GM12801 (cell line): ENCODE measurements at regions not wholly inside any gene's neighbourhood (a gene's known extent, or its start where the extent isn't known, plus 50 kb on each side); places are given as distances from the start of the nearest gene placed in this dataset.

Experiments used
- TF ChIP-seq, protein P1 (sequence below): IDR thresholded peaks from one replicate; pipeline ENCODE4 v1.5.1; 2011; ENCODE audit warnings: control low read depth; ENCODE audit not compliant: insufficient read length; ENCODE audit errors: extremely low read depth

- TF ChIP-seq, protein P1, sequence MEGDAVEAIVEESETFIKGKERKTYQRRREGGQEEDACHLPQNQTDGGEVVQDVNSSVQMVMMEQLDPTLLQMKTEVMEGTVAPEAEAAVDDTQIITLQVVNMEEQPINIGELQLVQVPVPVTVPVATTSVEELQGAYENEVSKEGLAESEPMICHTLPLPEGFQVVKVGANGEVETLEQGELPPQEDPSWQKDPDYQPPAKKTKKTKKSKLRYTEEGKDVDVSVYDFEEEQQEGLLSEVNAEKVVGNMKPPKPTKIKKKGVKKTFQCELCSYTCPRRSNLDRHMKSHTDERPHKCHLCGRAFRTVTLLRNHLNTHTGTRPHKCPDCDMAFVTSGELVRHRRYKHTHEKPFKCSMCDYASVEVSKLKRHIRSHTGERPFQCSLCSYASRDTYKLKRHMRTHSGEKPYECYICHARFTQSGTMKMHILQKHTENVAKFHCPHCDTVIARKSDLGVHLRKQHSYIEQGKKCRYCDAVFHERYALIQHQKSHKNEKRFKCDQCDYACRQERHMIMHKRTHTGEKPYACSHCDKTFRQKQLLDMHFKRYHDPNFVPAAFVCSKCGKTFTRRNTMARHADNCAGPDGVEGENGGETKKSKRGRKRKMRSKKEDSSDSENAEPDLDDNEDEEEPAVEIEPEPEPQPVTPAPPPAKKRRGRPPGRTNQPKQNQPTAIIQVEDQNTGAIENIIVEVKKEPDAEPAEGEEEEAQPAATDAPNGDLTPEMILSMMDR = no peak
Measured at GRCh38 chr11:45541693-45542434, 123.6 kb downstream of the CHST1 start.

- TF ChIP-seq, protein P1 = no peak
Measured at GRCh38 chr11:45538939-45539338, 126.5 kb downstream of the CHST1 start.

- TF ChIP-seq, protein P1 = no peak
Measured at GRCh38 chr11:45538363-45538762, 127.1 kb downstream of the CHST1 start.

DNA sequence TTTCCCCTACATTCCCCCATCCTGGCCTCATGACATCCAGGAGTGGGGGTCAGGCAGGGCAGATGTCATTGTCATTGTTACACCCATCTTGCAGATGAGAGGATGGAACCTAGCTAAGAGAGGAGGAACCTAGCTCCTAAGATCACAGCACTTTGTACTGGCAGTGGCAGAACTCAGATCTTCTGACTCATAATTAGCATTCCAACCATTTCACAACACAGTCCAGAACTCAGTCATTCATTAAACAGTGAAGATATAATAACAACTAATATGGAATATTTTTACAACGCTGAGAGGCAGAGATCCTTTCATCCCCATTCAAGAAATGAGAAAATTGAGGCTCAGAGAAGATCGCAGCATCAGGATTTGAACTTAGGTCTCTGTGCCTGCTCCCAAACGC, 127.8 kb downstream of the CHST1 start:
- TF ChIP-seq, protein P1 = no peak

- TF ChIP-seq, protein P1 = no peak
Measured at GRCh38 chr11:45535033-45535432, 130.4 kb downstream of the CHST1 start.

DNA sequence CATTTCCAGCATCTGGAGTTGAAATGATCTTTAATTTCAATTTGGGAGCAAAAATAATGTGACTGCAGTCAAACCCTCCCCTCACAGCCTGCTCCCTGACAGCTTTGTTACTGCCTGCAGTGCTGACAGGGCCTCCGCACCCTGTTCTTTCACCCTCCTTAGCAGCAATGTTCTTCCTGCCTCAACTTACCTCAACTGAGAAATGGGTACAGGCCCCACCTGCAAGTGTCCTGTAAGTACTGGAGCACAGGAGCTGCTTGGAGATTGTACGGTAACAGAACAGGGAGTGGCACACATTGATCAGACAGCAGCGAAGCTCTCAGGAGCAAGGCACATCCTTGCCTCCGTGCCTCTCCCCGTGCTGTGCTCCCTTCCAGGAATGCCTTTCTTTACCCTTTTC, 131.3 kb downstream of the CHST1 start:
- TF ChIP-seq, protein P1 = no peak

GRCh38 chr11:45532546-45532945, 132.9 kb downstream of the CHST1 start:
- TF ChIP-seq, protein P1 = no peak
